ENCODE measurements at regions not wholly inside any gene's neighbourhood (a gene's known extent, or its start where the extent isn't known, plus 50 kb on each side); places are given as distances from the start of the nearest gene placed in this dataset.

- TF ChIP-seq CTCF (IDR thresholded peaks at IDR 0.05): no peak
- no peak for TF ChIP-seq POLR2A (IDR thresholded peaks at IDR 0.05)
Measured at GRCh38 chr3:72085036-72085435, 300.1 kb upstream of the PROK2 start.

Data from testis (tissue), 2 donors.